ENCODE measurements at regions not wholly inside any gene's neighbourhood (a gene's known extent, or its start where the extent isn't known, plus 50 kb on each side); places are given as distances from the start of the nearest gene placed in this dataset.

DNA sequence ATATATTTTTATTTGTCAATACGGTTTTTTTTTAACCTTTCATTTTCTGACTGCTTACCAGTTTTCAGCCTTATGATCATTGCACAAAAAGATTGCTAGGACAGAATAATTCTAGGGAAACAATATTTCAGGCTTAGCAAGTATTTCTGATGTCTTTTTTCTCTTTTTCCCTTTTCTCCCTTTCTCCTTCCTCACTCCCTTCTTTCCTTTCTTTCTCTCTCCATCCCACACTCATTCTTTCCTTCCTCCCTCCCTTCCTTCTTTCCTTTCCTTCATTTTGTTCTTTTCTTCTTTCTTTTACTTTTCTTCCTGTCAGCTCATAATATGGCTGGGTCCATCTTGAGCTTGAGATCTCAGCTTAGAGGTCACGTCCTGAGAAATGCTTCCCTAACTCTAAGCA is 601.4 kb upstream of the NOVA1 start:
- DNase-seq (no peak), ATAC-seq (ENCODE audit: low read depth) (no peak)
- POLR2A ChIA-PET = no interaction called here
- no peaks in the 10 kb centered on the region for H3K4me1 Mint-ChIP-seq
- H3K27me3 Mint-ChIP-seq = no peaks in the 10 kb centered on the region
- no peaks in the 10 kb centered on the region for H3K36me3 Mint-ChIP-seq
- H3K9me3 Mint-ChIP-seq = peaks cover 4% of the 10 kb centered on the region
- H3K27ac Mint-ChIP-seq = no peak overlapping the region
- no peak overlapping the region for H3K4me3 Mint-ChIP-seq

DNA sequence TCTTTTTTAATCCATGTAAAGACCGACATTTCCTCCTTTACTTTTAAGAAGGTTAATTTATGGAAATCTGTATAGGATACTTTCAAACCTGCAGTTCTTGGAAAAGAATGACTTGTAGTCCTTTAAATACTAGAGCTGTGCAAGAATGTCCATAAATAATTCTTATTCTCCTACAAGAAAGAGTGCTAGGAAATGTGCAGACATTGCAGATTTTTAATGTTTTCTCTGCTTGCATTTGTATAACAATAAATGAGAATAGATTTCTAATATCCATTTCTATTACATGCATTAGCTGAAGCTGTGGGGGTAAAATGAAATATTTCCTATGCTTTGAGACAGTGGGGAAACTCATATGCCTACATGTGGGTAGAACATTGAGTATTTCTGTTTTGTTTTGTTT is 607.2 kb upstream of the NOVA1 start:
- Mint-ChIP-seq H3K9me3 (peaks cover 3% of the 10 kb centered on the region), H3K36me3 (no peaks in the 10 kb centered on the region), H3K27me3 (no peaks in the 10 kb centered on the region), H3K4me1 (no peaks in the 10 kb centered on the region), H3K27ac (no peak overlapping the region), H3K4me3 (no peak overlapping the region)
- no peak for ATAC-seq (ENCODE audit: low read depth)
- POLR2A ChIA-PET = no interaction called here
- DNase-seq = no peak

DNA sequence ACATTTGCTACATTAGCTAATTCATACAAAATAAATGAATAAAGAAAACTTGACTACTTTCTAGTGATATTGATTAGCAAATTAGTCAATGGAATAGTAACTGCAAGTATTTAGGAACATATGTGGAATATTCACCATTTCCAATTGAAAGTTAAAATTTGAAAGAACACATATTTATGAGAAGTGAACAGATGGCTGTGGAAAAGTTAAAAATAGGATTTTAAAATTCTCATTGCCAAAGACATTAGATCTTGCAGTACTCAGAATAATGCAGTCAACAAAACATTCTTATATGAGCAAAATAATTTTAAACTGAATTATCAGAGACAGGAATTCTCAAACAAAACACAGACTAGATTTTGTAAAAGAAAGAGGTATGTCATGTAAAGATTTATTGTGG is 613.9 kb upstream of the NOVA1 start:
- DNase-seq (no peak), ATAC-seq (ENCODE audit: low read depth) (no peak)
- Mint-ChIP-seq H3K4me1 (no peaks in the 10 kb centered on the region), H3K27ac (no peak overlapping the region), H3K36me3 (no peaks in the 10 kb centered on the region), H3K9me3 (peaks cover 5% of the 10 kb centered on the region), H3K4me3 (no peak overlapping the region), H3K27me3 (no peaks in the 10 kb centered on the region)
- POLR2A ChIA-PET = no interaction called here

DNA sequence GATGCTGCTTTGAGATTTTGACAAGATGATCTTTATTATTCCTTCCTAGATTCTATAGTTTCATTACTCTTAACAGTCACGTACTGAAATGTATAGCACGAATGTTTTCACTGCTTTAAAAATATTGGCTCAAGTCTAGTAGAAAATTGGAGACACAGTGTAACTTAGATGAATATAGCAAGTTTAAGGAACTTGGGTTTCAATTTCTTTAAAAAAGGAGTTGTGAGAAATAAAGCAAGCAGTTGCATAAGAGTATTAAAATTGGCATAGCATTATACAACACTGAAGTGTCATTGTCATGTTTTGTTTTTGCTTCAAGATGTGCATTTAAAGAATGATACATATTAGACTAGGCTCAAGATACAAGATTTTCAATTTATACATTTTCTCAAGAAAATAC is 624.8 kb upstream of the NOVA1 start:
- no peaks in the 10 kb centered on the region for H3K36me3 Mint-ChIP-seq
- no peak for DNase-seq
- POLR2A ChIA-PET = no interaction called here
- ATAC-seq (ENCODE audit: low read depth) = no peak
- no peaks in the 10 kb centered on the region for H3K4me1 Mint-ChIP-seq
- no peak overlapping the region for H3K4me3 Mint-ChIP-seq
- no peak overlapping the region for H3K27ac Mint-ChIP-seq
- peaks cover 18% of the 10 kb centered on the region for H3K9me3 Mint-ChIP-seq
- no peaks in the 10 kb centered on the region for H3K27me3 Mint-ChIP-seq

DNA sequence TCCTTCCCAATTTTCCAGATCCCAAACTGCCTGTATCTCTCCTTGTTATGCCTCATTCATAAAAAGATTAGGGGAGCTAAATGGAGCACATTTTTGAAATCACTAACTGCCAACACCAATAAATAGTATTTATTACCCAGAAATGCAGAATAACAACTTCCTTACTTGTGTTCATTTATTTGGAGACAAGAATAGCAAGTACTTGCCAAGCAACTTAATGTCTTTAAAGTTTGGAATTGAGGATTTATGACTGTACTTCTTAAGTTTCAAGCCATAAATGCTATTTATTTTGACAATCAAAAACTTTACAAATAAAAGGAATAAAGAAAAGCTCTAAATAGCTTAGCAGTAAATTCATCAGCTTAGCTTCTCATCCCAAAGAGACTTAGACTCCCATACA is 626.1 kb upstream of the NOVA1 start:
- Mint-ChIP-seq H3K4me1 (no peaks in the 10 kb centered on the region), H3K4me3 (no peak overlapping the region), H3K27ac (no peak overlapping the region), H3K36me3 (no peaks in the 10 kb centered on the region), H3K9me3 (peaks cover 19% of the 10 kb centered on the region), H3K27me3 (no peaks in the 10 kb centered on the region)
- POLR2A ChIA-PET = no interaction called here
- ATAC-seq (ENCODE audit: low read depth) (no peak), DNase-seq (no peak)

DNA sequence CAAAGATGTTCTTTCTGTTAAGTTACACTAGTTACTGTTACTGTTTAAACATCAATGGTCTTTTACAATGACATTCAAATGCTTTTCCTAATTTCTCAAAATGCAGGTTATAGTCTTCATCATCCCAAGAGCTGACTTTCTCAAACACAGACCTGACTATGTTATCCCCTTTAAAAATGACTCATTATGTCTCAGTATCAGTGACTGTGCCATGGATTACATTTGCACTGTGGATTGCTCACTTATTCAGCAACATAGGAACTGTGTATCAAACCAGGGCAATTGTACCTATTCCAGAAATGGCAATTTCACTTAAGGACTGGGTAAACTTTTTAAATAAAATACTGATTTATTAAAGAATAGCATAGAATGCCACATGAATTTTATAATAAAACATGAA is 630.2 kb upstream of the NOVA1 start:
- no peak overlapping the region for H3K27ac Mint-ChIP-seq

DNA sequence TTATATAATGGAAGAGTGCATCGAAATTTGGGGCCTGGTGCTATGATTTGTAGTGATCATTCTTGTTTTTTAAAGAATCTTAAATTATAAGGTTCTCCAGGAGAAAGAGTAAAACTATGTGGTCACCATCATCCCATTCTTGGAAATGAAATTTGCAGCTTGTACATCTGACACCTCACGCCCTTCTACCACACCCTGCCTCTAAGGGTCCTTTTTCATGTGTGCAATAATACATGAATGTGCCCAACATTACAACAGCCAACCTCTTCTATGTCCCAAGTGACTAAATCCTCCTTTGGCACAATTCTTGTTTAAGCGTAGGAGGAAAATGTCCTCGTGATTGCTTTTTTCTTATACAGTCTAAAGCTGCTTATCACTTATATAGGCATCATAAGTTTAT is 636.5 kb upstream of the NOVA1 start:
- no peak overlapping the region for H3K4me3 Mint-ChIP-seq
- no peak for DNase-seq
- no peaks in the 10 kb centered on the region for H3K27me3 Mint-ChIP-seq
- no peaks in the 10 kb centered on the region for H3K36me3 Mint-ChIP-seq
- no peaks in the 10 kb centered on the region for H3K4me1 Mint-ChIP-seq
- H3K27ac Mint-ChIP-seq = no peak overlapping the region
- H3K9me3 Mint-ChIP-seq = peaks cover 14% of the 10 kb centered on the region
- no peak for ATAC-seq (ENCODE audit: low read depth)
- POLR2A ChIA-PET = no interaction called here

More for the DNA sequence above, 630.2 kb upstream of the NOVA1 start:
- H3K4me3 Mint-ChIP-seq = no peak overlapping the region
- H3K4me1 Mint-ChIP-seq = no peaks in the 10 kb centered on the region
- no peak for ATAC-seq (ENCODE audit: low read depth)
- no peaks in the 10 kb centered on the region for H3K36me3 Mint-ChIP-seq
- no peak for DNase-seq
- no peaks in the 10 kb centered on the region for H3K27me3 Mint-ChIP-seq
- peaks cover 14% of the 10 kb centered on the region for H3K9me3 Mint-ChIP-seq
- POLR2A ChIA-PET = no interaction called here

DNA sequence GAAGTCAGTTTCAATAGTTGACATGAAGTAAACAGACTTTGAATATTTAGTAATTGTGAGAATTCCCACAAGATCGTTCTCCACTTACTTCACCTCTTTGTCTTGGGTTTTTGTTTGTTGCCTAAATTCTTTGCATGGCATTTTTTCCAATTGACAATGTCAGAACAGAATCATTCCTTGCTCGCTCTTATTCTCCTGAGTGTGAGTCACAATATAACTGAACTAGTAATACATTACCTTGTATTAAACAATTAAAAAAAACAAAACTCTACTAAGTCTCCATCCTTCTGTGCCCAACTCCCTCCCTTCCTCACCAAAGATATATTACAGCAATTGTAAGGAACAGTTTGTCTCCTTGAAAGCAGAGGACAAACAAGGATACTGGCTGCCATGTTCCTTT is 638.8 kb upstream of the NOVA1 start:
- H3K4me1 Mint-ChIP-seq = no peaks in the 10 kb centered on the region
- no peak for ATAC-seq (ENCODE audit: low read depth)
- H3K27ac Mint-ChIP-seq = no peak overlapping the region
- no peak overlapping the region for H3K4me3 Mint-ChIP-seq
- H3K9me3 Mint-ChIP-seq = peaks cover 8% of the 10 kb centered on the region
- no peaks in the 10 kb centered on the region for H3K27me3 Mint-ChIP-seq
- DNase-seq = no peak
- POLR2A ChIA-PET = no interaction called here
- no peaks in the 10 kb centered on the region for H3K36me3 Mint-ChIP-seq

DNA sequence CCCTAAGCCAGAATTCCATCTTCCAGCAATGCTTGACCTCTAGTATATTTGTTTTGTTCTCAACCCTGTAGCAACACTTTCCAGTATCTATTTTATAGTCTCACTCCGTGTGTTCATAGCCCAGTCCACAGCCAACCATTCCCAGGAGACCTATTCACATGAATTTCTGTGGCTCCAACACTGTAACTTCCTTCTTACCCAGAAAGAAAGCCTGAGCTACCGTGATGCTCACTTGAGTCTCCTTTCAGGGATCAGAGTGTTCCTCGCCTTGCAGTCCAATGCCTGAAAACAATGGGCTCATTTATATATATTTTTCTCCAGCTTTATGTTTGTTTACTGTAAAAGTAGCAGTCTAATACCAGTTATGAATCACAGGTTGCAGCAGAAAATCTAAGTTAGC is 645.0 kb upstream of the NOVA1 start:
- ATAC-seq (ENCODE audit: low read depth) = no peak
- H3K27me3 Mint-ChIP-seq = no peaks in the 10 kb centered on the region
- no peaks in the 10 kb centered on the region for H3K36me3 Mint-ChIP-seq
- POLR2A ChIA-PET = no interaction called here
- peaks cover 13% of the 10 kb centered on the region for H3K9me3 Mint-ChIP-seq
- no peak for DNase-seq
- H3K27ac Mint-ChIP-seq = no peak overlapping the region
- H3K4me3 Mint-ChIP-seq = no peak overlapping the region
- no peaks in the 10 kb centered on the region for H3K4me1 Mint-ChIP-seq

DNA sequence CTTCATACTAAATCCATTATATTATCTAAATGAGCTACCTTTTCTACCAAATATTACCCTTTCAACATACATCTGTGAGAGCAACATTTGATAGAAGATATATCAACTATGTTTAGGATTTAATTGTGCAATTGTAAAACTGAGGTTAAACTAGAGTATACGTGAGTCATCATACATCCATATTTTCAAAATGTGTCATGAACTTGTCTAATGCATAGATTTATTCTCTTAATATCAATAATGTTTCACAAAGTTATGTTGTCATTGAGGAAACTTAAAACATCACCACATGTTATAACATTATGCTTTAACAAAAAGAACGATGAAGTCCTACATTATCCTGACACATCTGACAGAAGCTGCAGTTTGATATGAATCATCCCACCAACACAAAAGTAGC is 645.5 kb upstream of the NOVA1 start:
- Mint-ChIP-seq H3K36me3 (no peaks in the 10 kb centered on the region), H3K4me1 (no peaks in the 10 kb centered on the region), H3K4me3 (no peak overlapping the region), H3K27me3 (no peaks in the 10 kb centered on the region), H3K27ac (no peak overlapping the region), H3K9me3 (peaks cover 16% of the 10 kb centered on the region)
- POLR2A ChIA-PET = no interaction called here
- no peak for DNase-seq
- ATAC-seq (ENCODE audit: low read depth) = no peak

DNA sequence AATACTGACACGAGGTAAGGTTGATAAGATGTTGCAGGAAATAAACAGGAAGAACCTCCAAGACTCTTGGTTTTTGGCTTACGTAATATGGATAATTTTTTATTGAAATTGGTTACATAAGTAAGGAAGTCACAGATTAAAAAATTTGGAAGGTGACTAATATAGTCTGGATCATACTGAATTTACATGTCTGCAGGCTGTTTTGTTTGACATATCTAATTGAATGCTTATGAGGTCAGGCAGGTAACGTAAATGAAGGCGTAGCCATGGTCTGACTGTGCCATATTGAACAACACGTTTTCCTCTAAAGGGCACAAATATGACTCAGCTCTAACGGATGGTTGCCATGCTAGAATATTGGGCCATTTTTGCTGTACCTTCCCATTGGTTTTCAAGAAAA is 648.1 kb upstream of the NOVA1 start:
- Mint-ChIP-seq H3K36me3 (no peaks in the 10 kb centered on the region), H3K4me1 (no peaks in the 10 kb centered on the region), H3K27ac (no peak overlapping the region), H3K4me3 (no peak overlapping the region), H3K9me3 (peaks cover 20% of the 10 kb centered on the region), H3K27me3 (no peaks in the 10 kb centered on the region)
- DNase-seq (no peak), ATAC-seq (ENCODE audit: low read depth) (no peak)
- POLR2A ChIA-PET = no interaction called here

DNA sequence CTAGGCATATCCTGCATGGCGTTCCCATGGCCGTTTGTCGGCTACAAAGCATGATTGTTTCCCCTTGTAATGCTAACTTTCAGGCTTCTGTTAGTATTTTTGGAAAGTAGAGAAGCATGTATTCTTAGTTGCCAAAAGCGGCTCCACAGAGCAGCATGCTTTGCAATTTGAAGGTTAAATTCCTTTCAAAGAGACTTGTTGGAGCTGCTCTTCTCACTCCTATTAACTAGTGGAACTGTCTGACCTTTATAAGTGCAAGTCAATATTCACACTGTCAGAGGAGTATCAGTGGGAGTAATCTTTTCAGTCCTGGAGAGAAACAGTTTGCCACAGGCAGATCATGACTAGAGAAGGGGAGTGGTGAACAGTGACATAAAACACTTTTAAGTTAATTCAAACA is 656.1 kb upstream of the NOVA1 start:
- DNase-seq = no peak
- peaks cover 5% of the 10 kb centered on the region for H3K9me3 Mint-ChIP-seq
- H3K4me3 Mint-ChIP-seq = no peak overlapping the region
- POLR2A ChIA-PET = no interaction called here
- no peaks in the 10 kb centered on the region for H3K27me3 Mint-ChIP-seq
- H3K36me3 Mint-ChIP-seq = no peaks in the 10 kb centered on the region
- H3K4me1 Mint-ChIP-seq = no peaks in the 10 kb centered on the region
- ATAC-seq (ENCODE audit: low read depth) = no peak
- no peak overlapping the region for H3K27ac Mint-ChIP-seq

DNA sequence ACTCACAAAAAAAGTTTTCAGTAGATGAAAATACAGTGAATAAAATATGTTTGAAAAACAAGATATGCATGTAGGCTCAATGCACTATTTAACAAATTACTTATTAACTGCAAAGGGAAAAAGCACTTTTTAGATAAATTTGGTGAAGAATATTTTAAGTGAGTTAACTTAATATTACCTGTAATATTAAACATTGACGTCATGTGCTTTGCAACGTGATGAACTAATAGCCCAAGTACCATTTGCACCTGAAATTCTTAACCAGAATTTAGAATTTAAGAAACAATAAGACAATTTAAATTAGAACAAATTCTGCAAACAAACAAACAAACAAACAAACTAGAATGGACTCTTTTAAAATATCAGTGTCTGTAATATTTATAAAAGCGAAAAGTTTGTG is 659.0 kb upstream of the NOVA1 start:
- Mint-ChIP-seq H3K4me3 (no peak overlapping the region), H3K4me1 (no peaks in the 10 kb centered on the region), H3K9me3 (peaks cover 6% of the 10 kb centered on the region), H3K36me3 (no peaks in the 10 kb centered on the region), H3K27me3 (no peaks in the 10 kb centered on the region), H3K27ac (no peak overlapping the region)
- no peak for DNase-seq
- ATAC-seq (ENCODE audit: low read depth) = no peak
- POLR2A ChIA-PET = no interaction called here

DNA sequence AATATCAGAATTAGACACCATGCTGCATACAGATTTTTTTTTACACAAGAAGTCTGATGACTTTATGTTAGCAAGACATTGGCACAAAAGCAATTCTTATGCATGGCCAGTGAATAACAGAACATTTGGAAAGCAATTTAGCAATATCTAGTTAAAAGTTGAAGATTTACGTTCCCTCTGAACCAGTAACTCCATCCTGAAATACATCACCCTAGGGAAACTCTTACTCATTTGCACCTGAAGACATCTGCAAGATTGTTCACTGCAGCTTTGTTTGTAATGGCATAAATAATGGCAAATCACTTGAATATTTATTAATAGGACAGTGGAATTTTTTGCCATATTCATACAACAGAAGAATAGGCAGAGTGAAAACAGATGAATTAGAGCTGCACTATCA is 670.0 kb upstream of the NOVA1 start:
- Mint-ChIP-seq H3K9me3 (peaks cover 3% of the 10 kb centered on the region), H3K36me3 (no peaks in the 10 kb centered on the region), H3K4me1 (no peaks in the 10 kb centered on the region), H3K27me3 (no peaks in the 10 kb centered on the region), H3K4me3 (no peak overlapping the region), H3K27ac (no peak overlapping the region)
- no peak for DNase-seq
- no peak for ATAC-seq (ENCODE audit: low read depth)
- POLR2A ChIA-PET = no interaction called here

DNA sequence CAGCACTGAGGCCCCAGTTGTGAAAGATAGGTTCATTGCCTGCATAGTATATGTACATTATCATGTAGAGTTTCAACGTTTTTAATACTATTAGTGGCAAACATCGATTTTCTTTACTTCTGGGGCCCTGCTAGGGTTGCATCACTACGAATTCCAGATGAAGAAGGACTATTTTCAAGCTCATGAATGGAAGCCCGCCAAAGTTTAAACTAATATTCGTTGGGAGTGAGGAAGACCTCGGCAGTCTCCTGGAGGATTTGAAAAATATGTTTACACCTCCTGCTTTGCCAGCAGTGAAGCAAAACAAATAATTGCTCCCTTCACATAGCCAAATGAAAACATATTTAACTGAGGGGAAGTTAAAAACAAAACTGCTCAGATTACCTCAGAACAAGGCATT is 672.9 kb upstream of the NOVA1 start:
- Mint-ChIP-seq H3K9me3 (peaks cover 6% of the 10 kb centered on the region), H3K36me3 (no peaks in the 10 kb centered on the region)

More for the DNA sequence above, 672.9 kb upstream of the NOVA1 start:
- POLR2A ChIA-PET = no interaction called here
- H3K27me3 Mint-ChIP-seq = no peaks in the 10 kb centered on the region
- H3K4me3 Mint-ChIP-seq = no peak overlapping the region
- ATAC-seq (ENCODE audit: low read depth) = no peak
- no peak for DNase-seq
- H3K27ac Mint-ChIP-seq = no peak overlapping the region
- no peaks in the 10 kb centered on the region for H3K4me1 Mint-ChIP-seq
